HG02852 (cell line): ENCODE measurements at regions not wholly inside any gene's neighbourhood (a gene's known extent, or its start where the extent isn't known, plus 50 kb on each side); places are given as distances from the start of the nearest gene placed in this dataset.

Experiments used
- ATAC-seq: cut with Tn5 transposase; IDR thresholded peaks from one replicate; pipeline ENCODE4 v1.9.1; 2021; ENCODE audit warnings: mild to moderate bottlenecking, moderate library complexity; ENCODE audit not compliant: unreplicated experiment

GRCh38 chr1:87194271-87194774 lies 134.4 kb upstream of the LMO4 start:
- no peak for ATAC-seq

GRCh38 chr1:87194856-87195255 lies 133.8 kb upstream of the LMO4 start:
- ATAC-seq, result no peak

GRCh38 chr1:87196110-87196827 lies 132.4 kb upstream of the LMO4 start:
- ATAC-seq, result no peak

- ATAC-seq, result no peak
Measured at GRCh38 chr1:87197156-87197555, 131.5 kb upstream of the LMO4 start.

DNA sequence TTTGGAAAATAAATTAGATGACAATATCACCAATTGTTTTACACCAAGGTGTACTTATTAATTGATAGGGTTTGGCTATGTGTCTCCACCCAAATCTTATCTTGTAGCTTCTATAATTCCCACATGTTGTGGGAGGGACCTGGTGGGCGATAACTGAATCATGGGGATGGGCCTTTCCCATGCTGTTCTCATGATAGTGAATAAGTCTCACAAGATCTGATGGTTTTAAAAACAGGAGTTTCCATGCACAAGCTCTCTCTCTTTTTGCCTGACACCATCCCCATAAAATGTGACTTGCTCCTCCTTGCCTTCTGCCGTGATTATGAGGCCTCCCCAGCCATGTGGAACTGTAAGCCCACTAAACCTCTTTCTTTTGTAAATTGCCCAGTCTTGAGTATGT lies 131.0 kb upstream of the LMO4 start:
- ATAC-seq, result no peak

GRCh38 chr1:87200875-87201638 lies 127.6 kb upstream of the LMO4 start:
- no peak for ATAC-seq

- ATAC-seq, result no peak
Measured at GRCh38 chr1:87201768-87202167, 126.9 kb upstream of the LMO4 start.

DNA sequence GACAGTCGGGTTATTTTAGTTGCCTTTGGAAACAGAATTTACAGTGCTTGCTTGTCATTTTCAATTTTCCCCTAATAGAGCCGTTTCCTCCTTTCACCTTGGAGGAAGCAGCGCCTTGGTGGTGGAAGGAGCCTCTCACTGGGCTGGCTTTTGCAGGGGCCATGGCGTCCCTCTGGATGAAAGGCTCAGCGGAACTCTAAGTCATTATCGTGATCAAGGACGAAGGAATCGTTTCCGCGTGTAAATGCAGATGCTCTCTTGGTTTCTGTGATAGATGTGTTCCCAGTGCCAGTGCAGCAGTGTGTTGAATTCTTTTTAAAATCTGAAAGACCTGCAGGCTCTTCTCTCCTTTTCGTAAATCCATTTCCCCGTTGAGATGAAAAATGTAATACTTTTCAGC lies 126.2 kb upstream of the LMO4 start:
- ATAC-seq, result no peak

DNA sequence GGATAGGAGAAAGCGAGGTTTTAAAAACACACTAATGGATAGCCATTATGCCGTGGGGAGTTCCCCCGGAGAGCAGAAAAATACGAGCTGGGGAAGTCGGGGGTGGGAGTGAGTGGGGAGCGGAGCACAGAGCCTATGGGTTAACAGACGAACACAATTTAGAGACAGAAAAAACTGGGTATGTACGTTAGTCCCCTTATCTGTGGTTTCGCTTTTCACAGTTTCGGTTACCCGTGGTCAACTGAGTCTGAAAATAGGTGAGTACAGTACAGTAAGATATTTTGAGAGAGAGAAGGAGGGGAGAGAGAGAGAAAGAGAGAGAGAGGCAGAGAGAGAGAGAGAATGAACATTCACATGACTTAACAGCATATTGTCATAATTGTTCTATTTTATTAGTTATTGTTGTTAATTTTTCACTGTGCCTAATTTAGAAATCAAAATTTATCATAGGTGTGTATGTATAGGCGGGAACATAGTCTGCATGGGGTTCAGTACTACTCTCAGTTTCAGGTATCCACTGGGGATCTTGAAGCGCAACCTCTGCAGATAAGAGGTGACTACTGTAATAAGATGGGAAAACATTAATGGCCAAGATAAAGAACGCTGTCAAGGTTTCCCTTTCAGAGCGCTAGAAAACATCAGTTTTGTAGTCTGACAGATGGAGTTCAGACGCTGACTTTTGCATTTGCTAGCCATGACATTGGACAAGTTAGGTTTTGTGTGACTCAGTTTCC lies 125.6 kb upstream of the LMO4 start:
- ATAC-seq, result peak; percentile 97

DNA sequence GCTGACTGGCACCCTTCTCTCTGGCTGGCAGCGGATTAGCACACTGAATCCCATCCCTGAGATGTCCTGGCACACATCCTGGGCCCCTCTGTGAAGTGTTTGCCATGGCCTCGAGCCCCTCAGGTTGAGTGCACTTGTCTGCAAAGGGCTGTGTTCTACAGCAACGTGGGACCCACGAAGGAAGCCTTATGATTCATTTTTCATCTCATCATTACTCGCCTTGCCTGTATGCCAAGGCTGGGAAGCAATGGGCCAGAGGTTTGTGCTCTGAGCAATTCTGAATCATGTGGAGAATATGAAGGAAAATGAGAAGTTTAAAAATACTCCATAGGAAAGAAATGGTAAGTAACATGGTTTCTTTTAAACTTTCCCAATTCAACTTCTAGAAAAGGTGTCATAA lies 124.8 kb upstream of the LMO4 start:
- ATAC-seq, result no peak

DNA sequence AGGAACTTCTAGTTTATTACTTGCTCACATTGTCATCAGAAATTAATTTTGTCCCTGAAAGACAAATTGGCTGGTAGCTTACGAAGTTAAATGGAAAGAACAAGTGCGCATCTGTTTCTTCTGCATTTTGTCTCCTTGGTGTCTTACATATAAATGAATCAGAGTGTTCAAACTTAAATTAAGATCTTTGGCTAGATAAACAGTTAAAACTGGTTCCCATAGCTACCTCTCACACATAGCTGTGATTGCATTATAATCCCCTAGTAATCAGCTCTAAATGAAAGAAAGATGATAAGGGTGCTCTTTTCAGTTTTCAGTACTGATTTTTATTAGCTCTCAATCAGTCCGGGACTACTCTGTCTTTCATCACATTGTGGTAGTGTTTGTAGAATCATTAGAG lies 124.2 kb upstream of the LMO4 start:
- no peak for ATAC-seq

GRCh38 chr1:87204921-87205320 lies 123.8 kb upstream of the LMO4 start:
- no peak for ATAC-seq

DNA sequence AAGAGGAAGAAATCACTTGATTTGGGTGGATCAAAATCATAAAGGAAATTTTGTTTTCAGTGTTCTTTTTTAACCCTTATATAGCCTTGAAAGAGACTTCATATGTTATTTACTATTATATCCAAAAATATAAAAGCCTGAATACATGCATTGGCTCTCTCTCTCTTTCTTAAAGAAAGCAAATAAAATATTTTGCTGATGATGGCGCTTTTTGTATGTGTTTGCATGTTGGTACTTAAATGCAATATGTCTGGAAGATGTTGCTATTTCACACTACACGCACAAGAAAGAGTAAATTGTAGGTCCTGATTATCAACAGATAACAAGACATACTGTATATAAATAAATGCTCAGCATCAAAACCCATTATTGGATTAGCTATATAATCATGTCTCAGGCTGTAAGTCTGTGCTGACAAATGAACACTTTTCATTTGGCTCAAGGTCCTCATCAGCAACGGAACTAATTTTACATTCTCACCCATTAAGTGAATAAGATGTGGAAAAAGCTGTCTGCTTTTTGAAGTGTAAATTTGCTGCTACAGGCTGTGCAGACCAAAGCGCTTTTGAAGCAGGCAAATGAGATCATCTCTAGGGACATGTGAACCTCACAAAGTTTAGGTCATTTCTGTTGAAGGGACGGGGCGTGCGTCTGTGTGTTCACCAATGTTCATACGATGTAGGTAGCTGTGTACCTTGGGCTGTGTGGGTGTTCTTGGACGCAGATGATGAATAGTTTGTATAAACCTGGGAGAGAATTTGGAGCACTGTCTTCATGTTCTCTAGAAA lies 122.4 kb upstream of the LMO4 start:
- no peak for ATAC-seq

DNA sequence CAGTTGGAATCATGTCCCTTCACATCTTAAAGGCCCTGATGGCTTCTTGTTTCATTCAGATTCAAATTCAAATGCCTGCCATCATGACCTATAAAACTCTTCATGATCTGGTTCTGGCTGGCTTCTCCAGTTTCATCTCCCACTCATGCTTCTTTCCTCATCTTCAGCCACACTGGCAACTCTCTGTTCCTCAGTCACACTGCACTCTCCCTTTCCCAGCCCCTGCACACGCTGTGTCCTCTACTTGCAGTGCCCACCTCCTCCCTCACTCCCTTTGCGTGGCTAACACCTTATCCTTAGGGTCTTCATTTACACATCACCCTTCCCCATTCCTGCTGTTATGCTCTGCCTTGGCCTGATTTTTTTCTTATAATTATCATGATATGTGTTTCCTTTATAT lies 120.6 kb upstream of the LMO4 start:
- ATAC-seq, result no peak

DNA sequence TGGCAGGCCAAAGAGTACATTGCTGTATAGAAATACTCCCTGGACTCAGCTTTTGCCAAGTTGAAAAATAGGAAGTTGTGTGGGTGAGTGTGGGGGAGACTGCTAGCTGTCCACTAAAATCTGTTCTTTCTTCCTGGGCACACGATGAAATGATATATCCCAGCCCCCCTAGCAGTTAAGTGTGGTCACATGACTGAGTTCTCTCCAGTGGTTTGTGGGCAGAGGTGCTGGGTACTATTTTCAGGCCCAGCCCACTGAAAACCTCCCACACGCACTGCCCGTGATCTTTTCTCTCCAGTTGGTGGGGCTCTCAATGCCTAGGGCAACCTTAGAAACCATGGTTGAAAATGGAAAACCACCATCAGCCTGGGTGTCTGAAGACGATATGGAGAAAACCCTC lies 119.7 kb upstream of the LMO4 start:
- ATAC-seq, result no peak

GRCh38 chr1:87210151-87210550 lies 118.5 kb upstream of the LMO4 start:
- no peak for ATAC-seq

DNA sequence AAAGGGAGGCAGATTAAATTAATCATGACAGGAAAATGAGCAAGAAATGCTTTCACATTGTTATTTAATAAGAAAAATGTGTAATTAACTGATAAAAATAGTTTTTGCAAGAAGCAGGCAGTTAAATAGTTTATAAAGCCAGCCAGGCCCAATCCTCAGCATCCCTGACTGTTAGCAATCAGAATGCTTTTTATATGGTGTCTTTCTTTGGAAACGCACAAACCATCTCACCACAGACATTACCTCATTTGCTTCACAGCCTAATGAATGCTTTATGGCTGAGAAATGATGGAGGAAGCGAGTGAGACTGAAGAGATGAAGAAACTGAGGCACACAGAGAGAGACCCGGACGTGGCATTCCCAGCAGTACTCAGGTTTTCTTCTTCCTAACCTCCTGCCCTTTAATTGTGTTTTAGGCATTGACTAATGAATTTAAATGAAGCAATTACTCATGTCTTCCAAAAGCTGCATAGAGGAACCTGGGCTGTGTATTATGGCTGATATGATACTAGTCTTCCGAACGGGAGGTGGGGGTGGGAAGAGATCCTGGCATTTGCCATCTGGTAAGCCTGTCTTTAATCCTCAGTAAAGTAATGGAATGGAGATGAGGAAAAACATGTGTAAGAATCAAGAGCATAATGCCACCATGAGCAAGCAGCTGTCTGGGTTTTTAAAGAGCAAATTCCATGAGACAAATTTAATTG lies 116.1 kb upstream of the LMO4 start:
- no peak for ATAC-seq

DNA sequence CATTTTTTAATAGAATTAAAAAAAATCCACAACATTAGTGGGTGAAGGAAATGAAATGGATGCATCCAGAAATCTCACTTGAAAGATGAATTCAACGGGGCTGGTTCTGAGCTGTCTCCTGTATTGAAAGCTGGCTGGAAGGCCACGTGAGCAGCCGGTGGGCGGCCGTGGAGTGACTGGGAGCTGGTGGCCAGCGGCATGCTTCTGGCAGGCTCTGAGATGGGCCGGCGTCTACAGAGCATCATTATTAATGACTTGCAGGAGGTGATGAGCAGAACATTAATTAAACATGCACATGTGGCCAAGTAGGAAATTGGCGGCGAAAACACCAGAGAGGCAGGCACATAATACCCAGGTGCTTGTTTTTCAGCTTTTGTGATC lies 115.6 kb upstream of the LMO4 start:
- ATAC-seq, result no peak

GRCh38 chr1:87215592-87215991 lies 113.1 kb upstream of the LMO4 start:
- no peak for ATAC-seq

GRCh38 chr1:87218618-87219017 lies 110.1 kb upstream of the LMO4 start:
- ATAC-seq, result no peak
